Central memory CD8-positive, alpha-beta T cell (primary cell): ENCODE measurements at regions not wholly inside any gene's neighbourhood (a gene's known extent, or its start where the extent isn't known, plus 50 kb on each side); places are given as distances from the start of the nearest gene placed in this dataset.
"Not testable (repeated sequence)": the region's sequence is repeated elsewhere in the genome, so short reads cannot be mapped to it uniquely, and the experiment has no call there.

Experiments
- ATAC-seq: fragments of 150-1000 bp; cut with Tn5 transposase; replicated peaks from 2 replicates; pipeline ENCODE4 v1.10.0; 2022; ENCODE audit warnings: mild to moderate bottlenecking, moderate FRiP score, moderate number of reproducible peaks; ENCODE audit not compliant: poor library complexity, severe bottlenecking; ENCODE audit errors: extremely low read depth
- DNase-seq, 2 donors: peaks; one replicate each; pipeline ENCODE4 v3.0.0; 2021; ENCODE audit warnings: low spot score in 2 of 2
- H3K27ac Mint-ChIP-seq: one replicate; pipeline ENCODE4 v1.8.0; 2022; ENCODE audit warnings: low read depth, mild to moderate bottlenecking, moderate library complexity, mixed read lengths
- H3K27me3 Mint-ChIP-seq: one replicate; pipeline ENCODE4 v1.8.0; 2022; ENCODE audit warnings: mixed read lengths
- H3K36me3 Mint-ChIP-seq: one replicate; pipeline ENCODE4 v1.8.0; 2022; ENCODE audit warnings: mild to moderate bottlenecking, moderate library complexity, mixed read lengths; ENCODE audit not compliant: insufficient read depth
- H3K4me1 Mint-ChIP-seq: one replicate; pipeline ENCODE4 v1.8.0; 2022; ENCODE audit warnings: mixed read lengths
- H3K4me3 Mint-ChIP-seq: one replicate; pipeline ENCODE4 v1.8.0; 2022; ENCODE audit warnings: mild to moderate bottlenecking, moderate library complexity, mixed read lengths
- H3K9me3 Mint-ChIP-seq: one replicate; pipeline ENCODE4 v1.8.0; 2022; ENCODE audit warnings: mixed read lengths

GRCh38 chr2:16065272-16066069, 125.1 kb downstream of the MYCN start:
- not testable (repeated sequence) for H3K9me3 Mint-ChIP-seq, H3K4me1 Mint-ChIP-seq, H3K4me3 Mint-ChIP-seq, ATAC-seq, H3K27me3 Mint-ChIP-seq, H3K36me3 Mint-ChIP-seq, H3K27ac Mint-ChIP-seq, DNase-seq

DNA sequence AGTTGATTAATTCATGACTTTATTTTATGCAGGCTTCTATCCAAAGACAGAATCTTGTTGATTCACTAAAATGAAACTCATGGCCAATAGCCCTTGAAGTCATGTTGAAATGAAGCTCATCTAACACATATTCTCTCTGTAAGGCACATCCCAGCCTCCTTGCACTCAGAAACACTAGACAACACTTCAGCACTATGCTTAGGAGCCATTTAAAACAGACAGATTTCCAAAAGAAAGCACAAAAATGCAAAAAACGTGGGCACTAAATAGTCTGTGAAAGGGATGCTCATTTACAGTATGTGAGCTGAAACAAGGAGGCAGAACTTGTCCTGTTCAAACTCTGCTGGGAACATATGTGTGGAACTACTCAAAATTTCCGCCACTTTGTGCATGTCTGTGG, 124.4 kb downstream of the MYCN start:
- no peaks in the 10 kb centered on the region for H3K36me3 Mint-ChIP-seq
- H3K9me3 Mint-ChIP-seq, result peaks cover 7% of the 10 kb centered on the region
- no peak for DNase-seq
- no peaks in the 10 kb centered on the region for H3K4me1 Mint-ChIP-seq
- ATAC-seq, result no peak
- H3K27me3 Mint-ChIP-seq, result no peaks in the 10 kb centered on the region
- H3K4me3 Mint-ChIP-seq, result no peak overlapping the region
- no peak overlapping the region for H3K27ac Mint-ChIP-seq

- no peaks in the 10 kb centered on the region for H3K27me3 Mint-ChIP-seq
- H3K36me3 Mint-ChIP-seq, result no peaks in the 10 kb centered on the region
Measured at GRCh38 chr2:16063955-16064633, 123.7 kb downstream of the MYCN start.

DNA sequence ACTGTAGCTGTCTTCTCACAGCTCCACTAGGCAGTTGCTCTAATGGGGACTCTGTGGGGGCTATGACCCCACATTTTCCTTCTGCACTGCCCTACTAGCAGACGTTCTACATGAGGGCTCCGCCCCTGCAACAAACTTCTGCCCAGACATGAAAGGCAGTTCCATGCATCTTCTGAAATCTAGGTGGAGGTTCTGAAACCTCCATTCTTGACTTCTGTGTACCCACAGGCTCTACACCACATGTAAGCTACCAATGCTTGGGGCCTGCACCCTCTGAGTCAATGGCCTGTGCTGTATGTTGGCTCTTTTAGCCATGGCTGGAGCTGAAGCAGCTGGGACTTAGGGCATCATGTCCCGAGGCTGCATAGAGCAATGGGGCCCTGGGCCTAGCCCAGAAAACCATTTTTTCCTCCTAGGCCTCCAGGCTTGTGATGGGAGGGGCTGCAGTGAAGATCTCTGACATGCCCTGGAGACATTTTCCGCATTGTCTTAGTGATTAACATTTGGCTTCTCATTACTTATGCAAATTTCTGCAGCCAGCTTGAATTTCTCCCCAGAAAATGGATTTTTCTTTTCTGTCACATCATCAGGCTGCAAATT, 123.0 kb downstream of the MYCN start:
- ATAC-seq (no peak), DNase-seq (no peak)
- no peak overlapping the region for H3K27ac Mint-ChIP-seq
- no peak overlapping the region for H3K4me3 Mint-ChIP-seq
- no peaks in the 10 kb centered on the region for H3K36me3 Mint-ChIP-seq
- peaks cover 7% of the 10 kb centered on the region for H3K9me3 Mint-ChIP-seq
- no peaks in the 10 kb centered on the region for H3K27me3 Mint-ChIP-seq
- H3K4me1 Mint-ChIP-seq, result no peaks in the 10 kb centered on the region

More at GRCh38 chr2:16063955-16064633, 123.7 kb downstream of the MYCN start:
- no peak for DNase-seq
- H3K9me3 Mint-ChIP-seq, result peaks cover 7% of the 10 kb centered on the region
- no peak for ATAC-seq
- H3K4me1 Mint-ChIP-seq, result no peaks in the 10 kb centered on the region
- H3K27ac Mint-ChIP-seq, result no peak overlapping the region
- H3K4me3 Mint-ChIP-seq, result no peak overlapping the region

DNA sequence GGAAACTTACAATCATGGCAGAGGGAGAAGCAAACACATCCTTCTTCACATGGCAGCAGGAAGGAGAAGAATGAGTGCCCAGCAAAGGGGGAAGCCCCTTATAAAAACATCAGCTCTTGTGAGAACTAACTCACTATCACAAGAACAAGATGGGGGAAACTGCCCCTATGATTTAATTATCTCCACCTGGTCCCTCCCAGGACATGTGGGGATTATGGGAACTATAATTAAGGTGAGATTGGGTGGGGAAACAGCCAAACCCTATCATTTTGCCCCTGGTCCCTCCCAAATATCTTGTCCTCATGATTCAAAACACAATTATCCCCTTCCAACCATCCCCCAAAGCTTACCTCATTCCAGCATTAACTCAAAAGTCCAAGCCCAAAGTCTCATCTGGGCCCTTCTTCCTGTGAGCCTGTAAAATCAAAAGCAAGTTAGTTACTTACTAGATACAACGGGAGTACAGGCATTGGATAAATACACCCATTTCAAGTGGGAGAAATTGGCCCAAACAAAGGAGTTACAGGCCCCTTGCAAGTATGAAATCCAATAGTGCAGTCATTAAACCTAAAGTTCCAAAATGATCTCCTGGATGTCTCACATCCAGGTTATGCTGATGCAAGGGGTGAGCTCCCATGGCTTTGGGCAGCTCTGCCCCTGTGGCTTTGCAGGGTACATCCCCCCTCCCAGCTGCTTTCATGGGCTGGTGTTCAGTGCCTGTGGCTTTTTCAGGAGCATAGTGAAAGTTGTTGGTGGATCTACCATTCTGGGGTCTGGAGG, 122.3 kb downstream of the MYCN start:
- Mint-ChIP-seq H3K36me3 (no peaks in the 10 kb centered on the region), H3K4me1 (no peaks in the 10 kb centered on the region), H3K9me3 (peaks cover 7% of the 10 kb centered on the region), H3K27me3 (no peaks in the 10 kb centered on the region), H3K27ac (no peak overlapping the region), H3K4me3 (no peak overlapping the region)
- DNase-seq (no peak), ATAC-seq (no peak)

GRCh38 chr2:16061441-16062217, 121.3 kb downstream of the MYCN start:
- DNase-seq (no peak), ATAC-seq (no peak)
- Mint-ChIP-seq H3K4me1 (no peaks in the 10 kb centered on the region), H3K9me3 (peaks cover 12% of the 10 kb centered on the region), H3K27ac (no peak overlapping the region), H3K4me3 (no peak overlapping the region), H3K36me3 (no peaks in the 10 kb centered on the region), H3K27me3 (no peaks in the 10 kb centered on the region)

- no peaks in the 10 kb centered on the region for H3K36me3 Mint-ChIP-seq
- H3K27me3 Mint-ChIP-seq, result no peaks in the 10 kb centered on the region
- no peak overlapping the region for H3K27ac Mint-ChIP-seq
- no peaks in the 10 kb centered on the region for H3K4me1 Mint-ChIP-seq
- ATAC-seq (no peak), DNase-seq (no peak)
- H3K9me3 Mint-ChIP-seq, result peaks cover 12% of the 10 kb centered on the region
- H3K4me3 Mint-ChIP-seq, result no peak overlapping the region
Measured at GRCh38 chr2:16060936-16061338, 120.6 kb downstream of the MYCN start.

DNA sequence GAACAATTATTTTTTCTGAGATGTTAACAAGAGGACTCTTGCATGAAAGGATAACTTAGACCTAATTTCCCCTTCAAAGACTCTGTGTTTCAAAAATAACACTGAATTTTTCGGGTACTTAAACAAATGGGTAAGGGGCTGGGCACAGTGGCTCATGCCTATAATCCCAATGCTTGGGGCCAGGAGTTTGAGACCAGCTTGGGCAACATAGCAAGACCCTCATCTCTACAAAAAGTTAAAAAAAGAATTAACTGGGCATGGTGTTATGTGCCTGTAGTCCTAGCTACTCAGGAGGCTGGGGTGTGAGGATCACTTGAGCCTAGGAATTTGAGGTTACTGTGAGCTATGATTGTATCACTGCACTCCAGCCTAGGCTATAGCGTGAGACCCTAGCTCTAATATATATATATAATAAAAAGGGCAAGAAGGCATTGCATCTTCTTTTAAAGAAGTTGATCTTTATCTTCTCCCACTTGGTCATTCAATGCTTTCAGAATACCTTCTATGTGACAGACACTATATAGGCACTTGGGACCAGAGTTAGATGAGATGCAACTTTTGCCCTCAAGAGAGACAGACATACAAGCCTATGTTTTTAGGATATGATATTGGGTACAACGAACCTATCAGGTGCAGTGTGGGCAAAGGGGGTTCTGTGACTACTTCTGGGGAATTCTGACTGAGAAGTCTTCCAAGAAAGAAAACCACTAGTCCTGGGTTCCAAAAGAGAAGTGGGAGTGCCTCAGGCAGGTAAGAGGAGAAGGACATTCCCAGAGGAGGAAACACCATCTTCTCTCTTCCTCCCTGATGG, 120.0 kb downstream of the MYCN start:
- no peak overlapping the region for H3K4me3 Mint-ChIP-seq
- no peak for ATAC-seq

GRCh38 chr2:16059393-16060016, 119.2 kb downstream of the MYCN start:
- H3K9me3 Mint-ChIP-seq, result peaks cover 12% of the 10 kb centered on the region
- DNase-seq (no peak), ATAC-seq (no peak)
- no peak overlapping the region for H3K27ac Mint-ChIP-seq
- no peak overlapping the region for H3K4me3 Mint-ChIP-seq
- H3K36me3 Mint-ChIP-seq, result no peaks in the 10 kb centered on the region
- H3K4me1 Mint-ChIP-seq, result no peaks in the 10 kb centered on the region
- H3K27me3 Mint-ChIP-seq, result no peaks in the 10 kb centered on the region

More for the DNA sequence above, 120.0 kb downstream of the MYCN start:
- DNase-seq, result no peak
- no peaks in the 10 kb centered on the region for H3K4me1 Mint-ChIP-seq
- no peaks in the 10 kb centered on the region for H3K36me3 Mint-ChIP-seq
- peaks cover 12% of the 10 kb centered on the region for H3K9me3 Mint-ChIP-seq
- no peaks in the 10 kb centered on the region for H3K27me3 Mint-ChIP-seq
- H3K27ac Mint-ChIP-seq, result no peak overlapping the region

GRCh38 chr2:16058747-16059358, 118.5 kb downstream of the MYCN start:
- no peaks in the 10 kb centered on the region for H3K4me1 Mint-ChIP-seq
- peaks cover 8% of the 10 kb centered on the region for H3K9me3 Mint-ChIP-seq
- ATAC-seq, result no peak
- no peak overlapping the region for H3K27ac Mint-ChIP-seq
- no peak for DNase-seq
- H3K27me3 Mint-ChIP-seq, result no peaks in the 10 kb centered on the region
- H3K36me3 Mint-ChIP-seq, result no peaks in the 10 kb centered on the region
- no peak overlapping the region for H3K4me3 Mint-ChIP-seq

DNA sequence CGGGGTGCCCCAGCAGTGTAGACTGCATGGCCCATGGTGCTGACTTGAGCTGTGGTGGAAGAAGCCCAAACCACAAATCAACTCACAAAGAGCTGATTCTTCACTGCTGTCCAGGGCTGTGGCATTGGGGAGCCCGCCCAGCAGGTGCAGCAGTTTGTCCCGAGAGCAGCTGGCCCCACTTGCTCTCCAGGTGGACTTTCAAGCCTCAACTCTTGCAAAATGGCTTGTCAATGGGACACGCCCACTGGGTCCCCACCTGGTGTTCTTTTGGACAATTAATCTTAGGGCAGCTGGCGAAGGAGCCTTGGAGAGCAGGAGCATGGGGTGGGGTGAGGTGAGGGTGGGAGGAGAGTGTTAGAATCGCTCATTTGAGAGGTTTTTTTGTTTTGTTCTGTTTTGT, 117.9 kb downstream of the MYCN start:
- H3K36me3 Mint-ChIP-seq, result no peaks in the 10 kb centered on the region
- no peak overlapping the region for H3K27ac Mint-ChIP-seq
- no peaks in the 10 kb centered on the region for H3K27me3 Mint-ChIP-seq
- H3K4me3 Mint-ChIP-seq, result no peak overlapping the region
- H3K4me1 Mint-ChIP-seq, result no peaks in the 10 kb centered on the region
- DNase-seq (no peak), ATAC-seq (no peak)
- H3K9me3 Mint-ChIP-seq, result peaks cover 7% of the 10 kb centered on the region
